Tibial nerve (tissue), 4 donors: ENCODE measurements at regions not wholly inside any gene's neighbourhood (a gene's known extent, or its start where the extent isn't known, plus 50 kb on each side); places are given as distances from the start of the nearest gene placed in this dataset.

Experiments used
- CTCF ChIP-seq, 5 experiments: fragments of 200-600 bp in 3 of 5; fragments of 450-650 bp in 2 of 5; sonication (generic) in 3 of 5; IDR thresholded peaks; one replicate each; pipeline ENCODE4 v1.5.1; 2016 to 2019; ENCODE audit warnings: antibody characterized with exemption in 5 of 5, mild to moderate bottlenecking in 3 of 5, moderate library complexity in 2 of 5
- EP300 ChIP-seq, 2 donors: sonication (generic); formaldehyde crosslinking; IDR thresholded peaks; one replicate each; pipeline ENCODE4 v1.6.1; 2017; ENCODE audit warnings: antibody characterized with exemption in 2 of 2, mild to moderate bottlenecking in 1 of 2
- POLR2A ChIP-seq, 2 donors: fragments of 450-650 bp; IDR thresholded peaks; one replicate each; pipeline ENCODE4 v1.6.1; 2017; ENCODE audit warnings: antibody characterized with exemption in 2 of 2, mild to moderate bottlenecking in 2 of 2, moderate library complexity in 2 of 2

GRCh38 chr7:85457911-85458310, 271.1 kb upstream of the SEMA3D start:
- TF ChIP-seq CTCF (IDR thresholded peaks at IDR 0.05): no peak
- TF ChIP-seq POLR2A (IDR thresholded peaks at IDR 0.05): no peak
- TF ChIP-seq EP300 (IDR thresholded peaks at IDR 0.05): no peak
